Esophagus (tissue), 2 donors: ENCODE measurements at regions not wholly inside any gene's neighbourhood (a gene's known extent, or its start where the extent isn't known, plus 50 kb on each side); places are given as distances from the start of the nearest gene placed in this dataset.

Experiments used
- H3K27ac ChIP-seq, 2 donors: one replicate each; pipeline ENCODE4 v1.5.1; 2013; ENCODE audit warnings: low read depth in 2 of 2, mild to moderate bottlenecking in 2 of 2, inconsistent platforms in 1 of 2, low read length in 1 of 2, moderate library complexity in 1 of 2
- H3K27me3 ChIP-seq, 2 donors: one replicate each; pipeline ENCODE4 v1.6.1; 2013; ENCODE audit warnings: low read length in 2 of 2, control low read depth in 1 of 2, mild to moderate bottlenecking in 1 of 2; ENCODE audit not compliant: insufficient read depth in 2 of 2, control insufficient read depth in 1 of 2
- H3K36me3 ChIP-seq, 2 donors: one replicate each; pipeline ENCODE4 v1.6.1; 2013; ENCODE audit warnings: low read length in 1 of 2; ENCODE audit not compliant: control insufficient read depth in 2 of 2, insufficient read depth in 2 of 2
- H3K4me1 ChIP-seq, 2 donors: one replicate each; pipeline ENCODE4 v1.6.1; 2013; ENCODE audit warnings: low read length in 1 of 2; ENCODE audit not compliant: control insufficient read depth in 2 of 2, insufficient read depth in 2 of 2
- H3K4me3 ChIP-seq, 2 donors: one replicate each; pipeline ENCODE4 v1.5.1; 2013; ENCODE audit warnings: low read length in 2 of 2, mild to moderate bottlenecking in 2 of 2, low read depth in 1 of 2, moderate library complexity in 1 of 2
- H3K9me3 ChIP-seq, 2 donors: one replicate each; pipeline ENCODE4 v1.6.1; 2013; ENCODE audit warnings: mild to moderate bottlenecking in 2 of 2, low read depth in 1 of 2, low read length in 1 of 2, moderate library complexity in 1 of 2; ENCODE audit not compliant: control insufficient read depth in 2 of 2, insufficient read depth in 1 of 2
- WGBS, 2 donors: extraction: QIAGEN DNeasy Blood & Tissue Kit; methylation state at CpG; one replicate each; pipeline ENCODE4 v1.1.7; 2013; 5-methylcytosine and 5-hydroxymethylcytosine counted together
- donor health status: healthy with polysubstance abuse.
- donor health status: Bipolar disorder and iron deficiency.

DNA sequence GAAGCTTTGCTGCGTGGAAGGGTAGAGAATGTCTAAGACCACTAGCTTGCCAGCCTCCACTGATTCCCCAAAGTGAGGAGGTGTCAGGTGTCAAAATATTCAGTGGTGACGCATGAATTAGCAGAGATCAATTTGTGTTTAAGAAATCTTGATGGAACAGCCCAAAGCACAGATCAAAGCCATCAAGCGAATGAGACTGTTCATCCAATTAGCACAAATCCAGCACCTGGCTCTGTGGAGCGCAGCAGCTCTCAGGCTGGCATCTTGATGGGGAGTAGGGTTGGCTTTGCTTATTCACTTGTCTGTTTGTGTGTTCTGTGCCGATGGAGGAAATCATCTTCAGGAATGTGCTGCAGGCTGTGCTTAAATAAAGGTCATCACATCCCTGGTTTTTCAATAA, 456.8 kb upstream of the CCL2 start:
- no peaks in the 10 kb centered on the region for H3K4me1 ChIP-seq
- H3K9me3 ChIP-seq: no peaks in the 10 kb centered on the region
- 69 to 79% methylated on average over 5 of the region's 5 CpGs for WGBS, 2 donors

DNA sequence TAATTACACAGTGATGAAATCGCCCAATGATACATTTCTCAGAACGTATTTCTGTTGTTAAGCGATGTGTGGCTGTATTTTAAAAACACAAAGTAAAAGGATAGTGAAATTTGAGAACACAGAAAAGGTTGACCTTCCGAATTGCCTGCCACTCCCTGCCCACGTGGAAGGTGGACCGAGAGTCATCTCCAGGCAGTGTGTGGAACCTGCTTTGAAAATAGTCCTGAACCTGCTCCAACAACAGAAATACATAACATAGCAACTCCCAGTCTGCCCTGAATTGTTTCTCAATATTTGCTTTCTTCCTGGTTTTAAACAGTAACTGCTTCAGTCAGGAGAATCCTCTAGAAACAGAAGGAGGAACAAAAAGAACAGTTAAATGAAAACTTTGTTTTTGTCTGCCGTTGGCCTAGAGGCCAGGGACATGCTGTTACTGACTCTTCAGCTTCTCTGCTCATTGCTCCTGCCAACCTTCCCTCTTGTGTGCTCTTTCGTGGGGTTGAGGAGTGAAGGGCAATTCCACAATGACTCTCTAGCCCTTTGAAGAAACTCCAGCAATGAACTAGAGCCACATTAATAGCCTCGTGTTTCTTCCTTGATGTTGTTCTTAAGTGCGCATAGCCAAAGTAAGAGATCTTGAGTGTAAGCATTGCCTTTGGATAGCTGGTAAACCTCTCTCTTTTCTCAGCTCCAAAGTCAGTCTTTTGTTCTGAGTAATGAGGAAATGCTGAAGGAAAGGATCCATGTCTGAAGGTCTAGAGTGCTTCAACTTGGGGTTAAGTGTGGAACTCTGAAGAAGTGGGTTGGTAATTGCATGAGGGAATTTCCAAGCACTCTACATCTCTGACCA, 452.5 kb upstream of the CCL2 start:
- H3K4me3 ChIP-seq: no peak overlapping the region
- H3K36me3 ChIP-seq: no peaks in the 10 kb centered on the region
- no peaks in the 10 kb centered on the region for H3K27me3 ChIP-seq
- no peak overlapping the region for H3K27ac ChIP-seq
- H3K9me3 ChIP-seq: no peaks in the 10 kb centered on the region
- 67% methylated on average over 10 of the region's 10 CpGs for WGBS, 2 donors
- no peaks in the 10 kb centered on the region for H3K4me1 ChIP-seq

More for the DNA sequence above, 456.8 kb upstream of the CCL2 start:
- no peak overlapping the region for H3K4me3 ChIP-seq
- no peak overlapping the region for H3K27ac ChIP-seq
- H3K27me3 ChIP-seq: no peaks in the 10 kb centered on the region
- no peaks in the 10 kb centered on the region for H3K36me3 ChIP-seq

GRCh38 chr17:33803199-33803685, 451.8 kb upstream of the CCL2 start:
- H3K27ac ChIP-seq: no peak overlapping the region

DNA sequence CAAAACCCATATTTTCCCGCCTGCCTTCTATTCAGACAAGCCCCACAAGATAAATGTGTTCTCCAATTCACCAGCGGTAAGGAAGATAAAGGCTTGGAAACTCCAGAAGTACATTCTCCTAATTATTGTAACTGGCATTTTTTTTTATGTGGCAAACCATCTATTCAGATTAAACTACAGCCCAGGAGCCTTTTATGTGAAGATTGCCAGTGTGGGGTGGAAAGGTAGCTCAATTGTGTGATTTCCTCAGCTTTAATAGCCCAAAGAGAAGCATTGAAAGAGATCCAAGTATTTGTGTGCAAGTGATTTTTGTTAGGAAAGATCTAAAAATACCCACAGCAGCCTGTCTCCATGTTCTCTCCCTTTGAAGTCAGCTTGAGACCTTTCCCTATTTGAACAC, 451.4 kb upstream of the CCL2 start:
- H3K27me3 ChIP-seq: no peaks in the 10 kb centered on the region
- H3K36me3 ChIP-seq: no peaks in the 10 kb centered on the region
- H3K4me1 ChIP-seq: no peaks in the 10 kb centered on the region
- H3K27ac ChIP-seq: no peak overlapping the region
- H3K4me3 ChIP-seq: no peak overlapping the region
- no peaks in the 10 kb centered on the region for H3K9me3 ChIP-seq
- WGBS, 2 donors: 33 to 34% methylated on average over 2 of the region's 2 CpGs

More at GRCh38 chr17:33803199-33803685, 451.8 kb upstream of the CCL2 start:
- Histone ChIP-seq H3K9me3 (no peaks in the 10 kb centered on the region), H3K36me3 (no peaks in the 10 kb centered on the region), H3K27me3 (no peaks in the 10 kb centered on the region), H3K4me3 (no peak overlapping the region), H3K4me1 (no peaks in the 10 kb centered on the region)
- 43 to 56% methylated on average over 2 of the region's 2 CpGs for WGBS, 2 donors

GRCh38 chr17:33804401-33804800, 450.7 kb upstream of the CCL2 start:
- H3K36me3 ChIP-seq: no peaks in the 10 kb centered on the region
- H3K9me3 ChIP-seq: no peaks in the 10 kb centered on the region
- no peaks in the 10 kb centered on the region for H3K4me1 ChIP-seq
- no peak overlapping the region for H3K4me3 ChIP-seq
- WGBS, 2 donors: 75 to 80% methylated on average over 4 of the region's 4 CpGs
- H3K27ac ChIP-seq: no peak overlapping the region
- H3K27me3 ChIP-seq: no peaks in the 10 kb centered on the region

DNA sequence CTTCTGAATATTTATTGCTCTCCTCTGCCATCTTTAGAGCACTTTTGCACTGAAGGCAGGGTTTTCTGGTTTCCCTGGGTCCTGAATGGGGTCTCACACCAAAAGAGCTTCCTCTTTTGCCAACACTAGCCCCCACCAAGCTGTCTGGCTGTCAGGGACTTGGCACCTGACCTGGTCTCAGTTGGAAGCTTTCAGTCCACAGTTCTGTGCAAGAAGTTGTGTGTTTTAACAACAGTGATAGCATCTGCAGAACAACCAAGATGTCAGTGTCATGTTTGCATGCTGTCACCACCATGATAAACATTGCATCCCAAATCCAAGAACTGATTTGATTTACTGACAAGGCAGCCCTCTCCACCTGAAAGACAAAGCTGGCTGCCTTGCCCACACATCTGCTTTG, 448.5 kb upstream of the CCL2 start:
- Histone ChIP-seq H3K9me3 (no peaks in the 10 kb centered on the region), H3K27ac (no peak overlapping the region)

GRCh38 chr17:33809748-33810147, 445.3 kb upstream of the CCL2 start:
- H3K9me3 ChIP-seq: no peaks in the 10 kb centered on the region
- no peak overlapping the region for H3K27ac ChIP-seq
- peaks cover 0 to 2% of the 10 kb centered on the region in 2 donors for H3K4me1 ChIP-seq
- H3K36me3 ChIP-seq: no peaks in the 10 kb centered on the region
- H3K27me3 ChIP-seq: no peaks in the 10 kb centered on the region
- no peak overlapping the region for H3K4me3 ChIP-seq

More for the DNA sequence above, 448.5 kb upstream of the CCL2 start:
- Histone ChIP-seq H3K27me3 (no peaks in the 10 kb centered on the region), H3K36me3 (no peaks in the 10 kb centered on the region), H3K4me3 (no peak overlapping the region), H3K4me1 (no peaks in the 10 kb centered on the region)

DNA sequence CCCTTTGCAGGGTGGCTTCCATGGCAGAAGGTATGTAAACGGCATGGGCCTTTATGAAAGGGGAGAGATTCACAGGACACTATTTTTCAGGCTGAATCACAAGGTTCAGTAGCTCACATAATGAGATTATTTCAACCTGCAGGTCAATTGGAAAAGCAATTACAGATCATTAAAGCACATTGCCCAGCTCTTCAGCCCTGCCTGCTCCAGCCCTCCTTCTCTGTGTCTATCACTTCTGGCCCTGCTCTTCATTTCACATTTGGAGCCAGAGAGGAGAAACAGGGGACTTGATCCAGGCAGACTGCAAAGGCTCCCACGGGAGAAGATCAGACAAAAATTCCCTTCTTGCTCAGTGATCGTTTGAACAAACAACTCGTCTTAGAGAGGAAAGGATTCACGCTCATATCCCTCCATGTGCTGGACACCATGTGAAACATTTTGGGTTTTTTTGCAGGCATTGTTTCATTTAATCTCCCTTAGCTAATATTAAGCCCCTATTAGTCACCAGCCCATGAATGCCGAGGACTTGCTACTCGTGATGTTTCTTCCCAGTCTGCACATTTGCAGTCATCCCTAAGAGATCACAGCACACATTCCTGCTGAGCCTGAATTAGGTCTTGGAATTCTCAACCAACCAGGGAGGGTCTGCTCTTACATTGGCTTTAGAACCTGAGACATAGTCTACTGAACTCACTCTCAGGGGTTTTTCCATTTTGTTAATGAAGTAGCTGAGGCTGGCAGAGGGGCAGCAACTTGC, 443.9 kb upstream of the CCL2 start:
- WGBS, 2 donors: 33 to 42% methylated on average over 7 of the region's 7 CpGs
- H3K27ac ChIP-seq: no peak overlapping the region

GRCh38 chr17:33811984-33812577, 443.0 kb upstream of the CCL2 start:
- 51 to 55% methylated on average over 4 of the region's 4 CpGs for WGBS, 2 donors
- H3K36me3 ChIP-seq: no peaks in the 10 kb centered on the region
- H3K27ac ChIP-seq: no peak overlapping the region
- no peak overlapping the region for H3K4me3 ChIP-seq
- no peaks in the 10 kb centered on the region for H3K9me3 ChIP-seq
- H3K27me3 ChIP-seq: no peaks in the 10 kb centered on the region
- peaks cover 0 to 2% of the 10 kb centered on the region in 2 donors for H3K4me1 ChIP-seq

More for the DNA sequence above, 443.9 kb upstream of the CCL2 start:
- Histone ChIP-seq H3K4me1 (peaks cover 0 to 2% of the 10 kb centered on the region in 2 donors), H3K36me3 (no peaks in the 10 kb centered on the region), H3K27me3 (no peaks in the 10 kb centered on the region), H3K9me3 (no peaks in the 10 kb centered on the region), H3K4me3 (no peak overlapping the region)
